H9 (cell line): ENCODE measurements at regions not wholly inside any gene's neighbourhood (a gene's known extent, or its start where the extent isn't known, plus 50 kb on each side); places are given as distances from the start of the nearest gene placed in this dataset.

Experiments used
- DNase-seq: peaks from one replicate; pipeline ENCODE4 v3.0.0-alpha.2; 2017
- H2AFZ ChIP-seq: one replicate; pipeline ENCODE4 v1.6.1; 2013; ENCODE audit warnings: mild to moderate bottlenecking, low read length, control low read depth, moderate library complexity
- H2AK5ac ChIP-seq: 2 replicates; pipeline ENCODE4 v1.6.1; 2013; ENCODE audit warnings: low read length, control low read depth, mixed read lengths; ENCODE audit not compliant: insufficient read length
- H2BK120ac ChIP-seq: one replicate; pipeline ENCODE4 v1.6.1; 2013; ENCODE audit warnings: low read depth, mild to moderate bottlenecking, low read length, control low read depth, inconsistent platforms; ENCODE audit not compliant: poor library complexity, severe bottlenecking
- H2BK12ac ChIP-seq: 2 replicates; pipeline ENCODE4 v1.6.1; 2013; ENCODE audit warnings: low read length, control low read depth, mixed read lengths, low read depth; ENCODE audit not compliant: insufficient read length
- H2BK15ac ChIP-seq: 2 replicates; pipeline ENCODE4 v1.6.1; 2013; ENCODE audit warnings: low read depth, low read length, control low read depth
- H2BK20ac ChIP-seq: one replicate; pipeline ENCODE4 v1.6.1; 2013; ENCODE audit warnings: low read depth, mild to moderate bottlenecking, low read length, control low read depth, inconsistent platforms; ENCODE audit not compliant: poor library complexity, severe bottlenecking
- H2BK5ac ChIP-seq: 2 replicates; pipeline ENCODE4 v1.6.1; 2013; ENCODE audit warnings: low read length, control low read depth, mixed read lengths; ENCODE audit not compliant: insufficient read length
- H3K14ac ChIP-seq: 2 replicates; pipeline ENCODE4 v1.6.1; 2013; ENCODE audit warnings: low read length, control low read depth; ENCODE audit not compliant: insufficient read depth
- H3K18ac ChIP-seq: 2 replicates; pipeline ENCODE4 v1.6.1; 2013; ENCODE audit warnings: low read depth, mild to moderate bottlenecking, mixed read lengths, low read length, control low read depth; ENCODE audit not compliant: insufficient read length
- H3K23ac ChIP-seq: 2 replicates; pipeline ENCODE4 v1.6.1; 2013; ENCODE audit warnings: low read length, control low read depth, mixed read lengths, low read depth; ENCODE audit not compliant: insufficient read length
- H3K23me2 ChIP-seq: 2 replicates; pipeline ENCODE4 v1.6.1; 2013; ENCODE audit warnings: low read depth, mild to moderate bottlenecking, mixed read lengths, low read length, control low read depth; ENCODE audit not compliant: insufficient read length, poor library complexity, severe bottlenecking
- H3K27ac ChIP-seq: 2 replicates; pipeline ENCODE4 v1.5.1; 2013; ENCODE audit warnings: low read length, control low read depth, mixed read lengths, low read depth; ENCODE audit not compliant: insufficient read length
- H3K27me3 ChIP-seq: 2 replicates; pipeline ENCODE4 v1.6.1; 2013; ENCODE audit warnings: low read length, control low read depth, inconsistent platforms; ENCODE audit not compliant: insufficient read depth
- H3K4ac ChIP-seq: 2 replicates; pipeline ENCODE4 v1.6.1; 2013; ENCODE audit warnings: low read depth, mild to moderate bottlenecking, control low read depth, inconsistent platforms, low read length, moderate library complexity
- H3K4me1 ChIP-seq: 2 replicates; pipeline ENCODE4 v1.6.1; 2013; ENCODE audit warnings: low read length, control low read depth, inconsistent platforms; ENCODE audit not compliant: insufficient read depth
- H3K4me2 ChIP-seq: 2 replicates; pipeline ENCODE4 v1.6.1; 2013; ENCODE audit warnings: low read length, control low read depth, mixed read lengths; ENCODE audit not compliant: insufficient read length, insufficient read depth
- H3K56ac ChIP-seq: 2 replicates; pipeline ENCODE4 v1.6.1; 2013; ENCODE audit warnings: low read depth, mild to moderate bottlenecking, mixed read lengths, low read length, control low read depth; ENCODE audit not compliant: insufficient read length
- H3K79me1 ChIP-seq: 2 replicates; pipeline ENCODE4 v1.6.1; 2013; ENCODE audit warnings: low read depth, mild to moderate bottlenecking, moderate library complexity, low read length, control low read depth, inconsistent platforms; ENCODE audit not compliant: insufficient read depth, poor library complexity, severe bottlenecking
- H3K79me2 ChIP-seq: 2 replicates; pipeline ENCODE4 v1.6.1; 2013; ENCODE audit warnings: low read length, control low read depth, inconsistent platforms; ENCODE audit not compliant: insufficient read depth
- H3K9ac ChIP-seq: 2 replicates; pipeline ENCODE4 v1.6.1; 2013; ENCODE audit warnings: low read length, control low read depth, mixed read lengths; ENCODE audit not compliant: insufficient read length; ENCODE audit errors: extremely low read depth
- H3K9me3 ChIP-seq: one replicate; pipeline ENCODE4 v1.6.1; 2013; ENCODE audit warnings: low read depth, low read length, inconsistent platforms; ENCODE audit not compliant: control insufficient read depth
- H3T11ph ChIP-seq: one replicate; pipeline ENCODE4 v1.6.1; 2013; ENCODE audit warnings: mild to moderate bottlenecking, low read length, control low read depth, inconsistent platforms
- H4K20me1 ChIP-seq: one replicate; pipeline ENCODE4 v1.6.1; 2013; ENCODE audit not compliant: control insufficient read depth, insufficient read length, insufficient read depth
- H4K5ac ChIP-seq: 2 replicates; pipeline ENCODE4 v1.6.1; 2013; ENCODE audit warnings: low read depth, mild to moderate bottlenecking, mixed read lengths, low read length, control low read depth; ENCODE audit not compliant: insufficient read length
- H4K8ac ChIP-seq: replicated peaks from 2 replicates; pipeline ENCODE4 v1.6.1; 2013; ENCODE audit warnings: low read length, control low read depth, mixed read lengths, low read depth; ENCODE audit not compliant: insufficient read length
- H4K91ac ChIP-seq: 2 replicates; pipeline ENCODE4 v1.6.1; 2013; ENCODE audit warnings: low read depth, mild to moderate bottlenecking, moderate library complexity, mixed read lengths, low read length, control low read depth; ENCODE audit not compliant: insufficient read length
- H3K27ac Mint-ChIP-seq, 3 experiments: 2 replicates in 2 of 3; 3 replicates in 1 of 3; pipeline ENCODE4 v1.8.0; 2020 to 2021; ENCODE audit warnings: mixed read lengths in 3 of 3, mild to moderate bottlenecking in 1 of 3, moderate library complexity in 1 of 3
- H3K27me3 Mint-ChIP-seq: 2 replicates; pipeline ENCODE4 v1.8.0; 2021; ENCODE audit warnings: low read depth, mild to moderate bottlenecking, moderate library complexity, mixed read lengths
- H3K36me3 Mint-ChIP-seq, 3 experiments: 2 replicates in 2 of 3; 3 replicates in 1 of 3; pipeline ENCODE4 v1.8.0; 2020 to 2021; ENCODE audit warnings: low read depth in 3 of 3, mixed read lengths in 3 of 3; ENCODE audit not compliant: insufficient read depth in 1 of 3
- H3K4me1 Mint-ChIP-seq, 2 experiments: 2 replicates each; pipeline ENCODE4 v1.8.0; 2020; ENCODE audit warnings: mixed read lengths in 2 of 2
- H3K4me3 Mint-ChIP-seq, 2 experiments: 2 replicates in 1 of 2; 3 replicates in 1 of 2; pipeline ENCODE4 v1.8.0; 2020 to 2021; ENCODE audit warnings: mild to moderate bottlenecking in 2 of 2, mixed read lengths in 2 of 2, moderate library complexity in 1 of 2
- H3K9me3 Mint-ChIP-seq, 2 experiments: 2 replicates in 1 of 2; 3 replicates in 1 of 2; pipeline ENCODE4 v1.8.0; 2020; ENCODE audit warnings: mild to moderate bottlenecking in 2 of 2, mixed read lengths in 2 of 2, moderate library complexity in 1 of 2
- CTCF ChIP-seq: fragments of 200-600 bp; sonication (generic); conservative IDR thresholded peaks from 3 replicates; pipeline ENCODE4 v1.8.0; 2021; ENCODE audit warnings: antibody characterized with exemption, mild to moderate bottlenecking
- WGBS: extraction: QIAGEN DNeasy Blood & Tissue Kit; methylation state at CpG from one replicate; pipeline ENCODE4 v1.1.7; 2013; ENCODE audit warnings: missing lambda C conversion rate, low lambda C conversion rate, mixed read lengths; ENCODE audit not compliant: insufficient read length; ENCODE audit errors: extremely low coverage; 5-methylcytosine and 5-hydroxymethylcytosine counted together

GRCh38 chr1:30600258-30600657 lies 123.1 kb downstream of the MATN1 start:
- Histone ChIP-seq H3K14ac (no peak overlapping the region; the same call in 1 of the 2 replicates), H3K79me1 (no peaks in the 10 kb centered on the region), H3K79me2 (no peaks in the 10 kb centered on the region), H3T11ph (no peak overlapping the region), H3K9me3 (no peaks in the 10 kb centered on the region), H3K56ac (no peak overlapping the region), H4K91ac (no peak overlapping the region), H3K18ac (no peak overlapping the region), H2AK5ac (no peak overlapping the region), H3K23me2 (peaks cover 3% of the 10 kb centered on the region), H4K20me1 (no peaks in the 10 kb centered on the region), H2BK20ac (no peak overlapping the region), H2BK15ac (no peak overlapping the region), H2BK5ac (no peak overlapping the region), H3K4me1 (no peaks in the 10 kb centered on the region), H3K23ac (no peak overlapping the region), H3K27me3 (no peaks in the 10 kb centered on the region), H4K5ac (no peak overlapping the region), H3K4ac (no peak overlapping the region), H3K4me2 (no peak overlapping the region), H3K9ac (no peak overlapping the region), H2BK12ac (no peak overlapping the region), H2AFZ (no peak overlapping the region), H3K27ac (no peak overlapping the region), H2BK120ac (no peak overlapping the region), H4K8ac (no peak overlapping the region)
- peak; percentile 15 for DNase-seq
- no peak for TF ChIP-seq CTCF
- WGBS: no CpG with 5 or more reads among the region's 9 CpGs
- peaks cover 0 to 4% (median 0%) of the 10 kb centered on the region in 3 experiments; a peak in 3 of 7 replicates for H3K36me3 Mint-ChIP-seq
- no peak overlapping the region; a peak in 1 of 7 replicates for H3K27ac Mint-ChIP-seq
- peaks cover 9% of the 10 kb centered on the region for H3K27me3 Mint-ChIP-seq
- peaks cover 3% of the 10 kb centered on the region in 2 experiments; a peak in 2 of 4 replicates for H3K4me1 Mint-ChIP-seq
- no peak overlapping the region for H3K4me3 Mint-ChIP-seq
- peaks cover 0 to 4% of the 10 kb centered on the region in 2 experiments; a peak in 2 of 5 replicates for H3K9me3 Mint-ChIP-seq
